ENCODE measurements at regions not wholly inside any gene's neighbourhood (a gene's known extent, or its start where the extent isn't known, plus 50 kb on each side); places are given as distances from the start of the nearest gene placed in this dataset.
"Not testable (repeated sequence)": the region's sequence is repeated elsewhere in the genome, so short reads cannot be mapped to it uniquely, and the experiment has no call there.

DNA sequence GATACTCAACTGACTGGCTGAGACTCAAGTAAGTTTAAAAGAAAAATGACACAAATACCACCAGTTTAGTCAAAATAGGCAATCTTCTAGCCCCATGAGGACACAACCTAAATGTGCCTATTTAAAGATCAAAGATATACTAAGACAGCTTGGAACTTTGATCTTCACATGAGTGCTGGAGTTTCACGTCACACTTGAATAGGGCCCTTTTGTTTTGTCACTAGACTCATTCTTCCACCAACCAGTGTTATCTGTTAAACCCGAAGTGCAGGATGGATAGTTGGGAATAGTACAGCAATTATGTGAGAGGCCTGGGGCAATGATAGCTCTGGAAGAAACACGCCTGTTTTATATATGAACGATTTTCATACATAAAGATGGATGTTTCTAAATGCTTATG, 792.8 kb upstream of the NUDT12 start:
- DNase-seq (ENCODE audit: low read depth in 1 of 2, low spot score in 1 of 2), result no peak
- in situ Hi-C loops (cut with HindIII; ENCODE audit: low pct_unique_long_range_greater_than_20kb, low sequenced_read_pairs), result no loop called here

DNA sequence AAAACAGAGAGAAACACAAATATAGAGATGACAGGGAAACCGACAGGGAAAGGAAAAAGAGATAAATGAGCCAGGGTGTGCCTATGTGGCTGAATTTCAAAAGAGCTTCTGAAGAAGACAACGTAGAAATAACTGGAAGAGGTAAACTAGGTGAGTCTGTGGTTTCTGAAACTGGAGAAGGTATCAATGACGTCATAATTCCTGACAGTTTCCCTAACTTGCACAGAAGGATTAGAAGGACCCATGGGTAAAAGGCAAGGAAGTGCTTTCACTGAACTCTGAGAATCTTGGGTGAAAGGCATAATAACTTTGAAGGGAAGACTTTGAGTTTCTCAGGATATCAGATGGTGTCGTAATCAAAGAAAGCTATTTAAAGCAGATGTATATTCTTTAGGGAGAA, 790.8 kb upstream of the NUDT12 start:
- in situ Hi-C loops (cut with HindIII; ENCODE audit: low pct_unique_long_range_greater_than_20kb, low sequenced_read_pairs), result no loop called here
- peak in 1 of 2 experiments; percentile 6 for DNase-seq (ENCODE audit: low read depth in 1 of 2, low spot score in 1 of 2)
- TF ChIP-seq JUND (IDR thresholded peaks at IDR 0.05; ENCODE audit: low read depth), result no peak

More for the DNA sequence above, 792.8 kb upstream of the NUDT12 start:
- no peak for TF ChIP-seq JUND (IDR thresholded peaks at IDR 0.05; ENCODE audit: low read depth)

DNA sequence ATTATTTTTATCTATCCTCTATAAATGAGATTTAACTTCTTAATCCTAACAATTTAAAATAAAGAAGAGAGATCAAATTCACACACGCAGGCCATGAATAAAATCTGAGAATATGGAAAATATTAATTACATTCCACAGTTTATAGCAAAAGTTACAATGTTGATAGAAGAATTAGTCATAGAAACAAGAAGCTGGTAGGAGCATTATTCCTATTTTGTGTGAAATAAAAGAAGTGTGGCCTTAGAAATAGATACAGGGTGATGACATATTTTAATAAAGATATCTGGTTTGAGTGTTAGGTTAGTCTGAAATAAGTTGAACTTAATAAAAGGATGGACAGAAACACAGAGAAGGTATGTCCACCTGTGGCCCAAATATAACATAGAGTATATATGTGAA, 790.4 kb upstream of the NUDT12 start:
- TF ChIP-seq JUND (IDR thresholded peaks at IDR 0.05; ENCODE audit: low read depth), result no peak
- in situ Hi-C loops (cut with HindIII; ENCODE audit: low pct_unique_long_range_greater_than_20kb, low sequenced_read_pairs), result no loop called here
- DNase-seq (ENCODE audit: low read depth in 1 of 2, low spot score in 1 of 2), result no peak

DNA sequence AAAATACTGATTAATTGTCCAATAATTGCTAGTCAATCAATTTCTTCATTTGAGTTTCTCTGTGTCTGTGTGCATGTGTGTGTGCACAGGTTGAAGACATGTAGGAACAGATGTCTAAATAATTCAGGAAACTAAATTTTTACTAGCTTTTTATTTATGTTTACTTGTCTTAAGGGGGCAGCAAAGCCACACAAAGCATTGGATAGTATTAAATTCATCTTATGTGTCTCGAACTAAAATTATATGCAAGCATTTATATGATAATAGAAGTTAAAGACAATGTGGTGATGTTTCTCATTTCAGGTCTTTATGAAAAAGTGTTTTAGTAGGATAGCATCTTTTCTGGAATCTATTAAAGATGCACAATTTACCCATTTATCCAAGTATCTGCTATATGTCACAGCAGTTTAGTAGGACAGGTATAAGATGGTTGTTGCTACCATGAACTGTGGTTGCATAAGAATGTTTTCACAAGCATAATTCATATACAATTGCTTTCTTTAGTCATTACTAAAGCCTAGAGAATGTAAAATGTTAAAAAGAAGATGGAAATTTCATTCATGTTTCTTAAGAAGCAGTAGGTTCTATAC, 784.6 kb upstream of the NUDT12 start:
- in situ Hi-C loops (cut with HindIII; ENCODE audit: low pct_unique_long_range_greater_than_20kb, low sequenced_read_pairs), result no loop called here
- peak in 1 of 2 experiments; percentile 48 for DNase-seq (ENCODE audit: low read depth in 1 of 2, low spot score in 1 of 2)
- no peak for TF ChIP-seq JUND (IDR thresholded peaks at IDR 0.05; ENCODE audit: low read depth)

DNA sequence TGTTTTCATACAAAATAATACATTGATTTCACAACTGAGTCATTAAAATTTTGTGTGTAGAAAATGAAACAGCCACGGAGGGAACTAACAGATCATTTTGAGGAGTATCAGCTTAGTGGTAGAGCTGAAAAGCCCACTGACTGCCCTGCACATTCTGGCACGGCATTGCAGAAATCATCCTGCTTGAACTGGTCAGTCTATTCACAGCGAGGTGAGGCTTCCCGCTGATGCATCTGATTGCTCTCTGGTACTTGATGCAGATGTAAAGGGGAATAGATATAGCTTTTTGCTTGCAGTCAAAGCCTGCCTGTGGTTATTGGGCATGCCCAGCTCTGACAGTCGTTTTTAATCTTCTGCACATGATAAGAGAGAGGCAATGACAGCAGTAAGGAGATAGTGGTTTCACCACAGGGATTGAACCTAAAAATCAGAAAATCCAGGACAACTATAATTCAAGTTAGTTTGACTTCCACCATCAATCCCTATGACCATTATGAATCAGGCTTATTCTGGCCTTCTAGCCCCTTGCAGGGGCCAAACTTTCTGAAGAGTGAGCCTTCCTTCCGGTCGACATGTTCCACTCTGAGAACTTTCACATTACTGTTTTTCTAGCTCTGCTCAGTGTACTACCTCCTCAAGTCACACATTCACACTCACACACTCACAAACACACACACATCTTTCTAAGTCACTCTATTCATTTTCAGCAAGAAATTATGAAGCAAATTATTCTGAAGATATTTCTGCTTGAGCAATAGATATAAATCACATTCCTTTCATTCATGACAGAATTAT, 782.8 kb upstream of the NUDT12 start:
- no peak for TF ChIP-seq JUND (IDR thresholded peaks at IDR 0.05; ENCODE audit: low read depth)
- no peak for DNase-seq (ENCODE audit: low read depth in 1 of 2, low spot score in 1 of 2)
- in situ Hi-C loops (cut with HindIII; ENCODE audit: low pct_unique_long_range_greater_than_20kb, low sequenced_read_pairs), result no loop called here

DNA sequence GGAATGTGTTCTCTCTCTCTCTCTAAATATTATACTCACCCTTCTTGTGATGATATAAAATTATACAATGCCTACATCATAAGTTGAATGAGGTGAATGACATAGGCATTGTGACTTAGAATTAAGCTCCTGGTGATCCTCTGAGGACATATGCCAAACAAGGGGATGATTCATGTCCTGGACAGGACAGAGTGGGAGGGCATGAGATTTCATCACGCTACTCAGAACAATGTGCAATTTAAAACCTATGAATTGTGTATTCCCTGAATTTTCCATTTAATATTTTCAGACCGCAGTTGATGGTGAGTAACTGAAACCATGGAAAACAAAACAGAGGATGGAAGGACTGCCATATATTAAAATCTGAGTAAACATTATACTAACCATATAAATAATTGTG, 782.2 kb upstream of the NUDT12 start:
- DNase-seq (ENCODE audit: low read depth in 1 of 2, low spot score in 1 of 2), result no peak
- in situ Hi-C loops (cut with HindIII; ENCODE audit: low pct_unique_long_range_greater_than_20kb, low sequenced_read_pairs), result no loop called here
- no peak for TF ChIP-seq JUND (IDR thresholded peaks at IDR 0.05; ENCODE audit: low read depth)

DNA sequence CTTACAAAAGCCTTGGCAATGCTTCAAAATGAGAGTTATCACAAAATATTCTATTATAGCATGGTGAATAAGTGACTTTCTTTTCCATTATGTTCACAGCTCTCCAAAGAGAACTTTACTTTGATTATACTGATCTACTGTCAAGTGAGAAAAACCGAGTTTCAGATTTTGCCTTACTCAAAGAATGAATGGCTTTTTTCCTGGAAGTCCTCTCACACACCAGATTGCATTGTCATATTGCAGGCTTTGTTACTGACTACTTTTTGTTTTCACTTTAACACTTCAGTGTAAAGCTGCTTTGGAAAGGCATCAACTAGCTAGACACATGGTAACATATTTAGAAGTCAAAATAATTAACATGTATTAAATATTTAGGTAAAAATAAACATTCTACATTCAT, 765.2 kb upstream of the NUDT12 start:
- DNase-seq (ENCODE audit: low read depth in 1 of 2, low spot score in 1 of 2), result no peak
- no peak for TF ChIP-seq JUND (IDR thresholded peaks at IDR 0.05; ENCODE audit: low read depth)
- in situ Hi-C loops (cut with HindIII; ENCODE audit: low pct_unique_long_range_greater_than_20kb, low sequenced_read_pairs), result no loop called here

GRCh38 chr5:104326966-104327365, 764.4 kb upstream of the NUDT12 start:
- in situ Hi-C loops (cut with HindIII; ENCODE audit: low pct_unique_long_range_greater_than_20kb, low sequenced_read_pairs), result no loop called here
- TF ChIP-seq JUND (IDR thresholded peaks at IDR 0.05; ENCODE audit: low read depth), result no peak
- DNase-seq (ENCODE audit: low read depth in 1 of 2, low spot score in 1 of 2), result no peak

DNA sequence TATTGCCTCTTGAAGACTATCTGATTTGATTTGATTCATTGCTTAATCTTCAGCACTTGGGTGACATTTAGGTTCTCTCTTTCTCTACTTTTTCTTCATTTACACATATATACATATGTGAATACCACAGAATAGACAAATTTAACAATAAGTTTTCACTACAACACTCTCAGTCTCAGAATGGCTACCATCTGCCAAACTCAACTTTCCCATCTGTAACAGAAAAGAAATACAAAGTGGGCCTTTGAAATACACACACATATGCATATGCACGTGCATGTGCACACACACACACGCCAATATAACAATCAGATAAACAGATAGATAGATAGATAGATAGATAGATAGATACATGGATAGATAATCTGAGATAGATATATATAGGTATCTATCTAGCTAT, 762.8 kb upstream of the NUDT12 start:
- TF ChIP-seq JUND (IDR thresholded peaks at IDR 0.05; ENCODE audit: low read depth), result no peak
- in situ Hi-C loops (cut with HindIII; ENCODE audit: low pct_unique_long_range_greater_than_20kb, low sequenced_read_pairs), result no loop called here
- DNase-seq (ENCODE audit: low read depth in 1 of 2, low spot score in 1 of 2), result no peak

GRCh38 chr5:104316676-104317075, 754.1 kb upstream of the NUDT12 start:
- in situ Hi-C loops (cut with HindIII; ENCODE audit: low pct_unique_long_range_greater_than_20kb, low sequenced_read_pairs), result not testable (repeated sequence)

DNA sequence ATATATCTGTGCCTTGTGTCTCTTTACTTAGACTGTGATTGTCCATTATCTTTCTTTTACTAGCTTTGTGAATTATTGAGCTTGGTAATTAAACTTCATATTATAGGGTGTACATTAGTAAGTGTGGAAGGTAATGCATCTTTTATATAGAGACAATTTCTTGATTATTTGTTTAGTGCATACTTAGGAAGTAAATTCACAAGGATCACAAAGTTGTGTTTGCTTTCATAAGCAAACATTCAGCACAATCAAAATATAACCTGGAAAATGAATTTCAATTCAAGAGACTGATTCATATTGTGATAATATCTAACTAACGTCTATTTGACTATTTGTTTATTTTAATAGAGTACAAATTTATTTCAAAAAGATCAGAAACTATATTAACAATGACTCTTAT, 749.9 kb upstream of the NUDT12 start:
- TF ChIP-seq JUND (IDR thresholded peaks at IDR 0.05; ENCODE audit: low read depth), result no peak
- in situ Hi-C loops (cut with HindIII; ENCODE audit: low pct_unique_long_range_greater_than_20kb, low sequenced_read_pairs), result no loop called here
- DNase-seq (ENCODE audit: low read depth in 1 of 2, low spot score in 1 of 2), result no peak

More at GRCh38 chr5:104316676-104317075, 754.1 kb upstream of the NUDT12 start:
- DNase-seq (ENCODE audit: low read depth in 1 of 2, low spot score in 1 of 2), result peak in 1 of 2 experiments; percentile 12

DNA sequence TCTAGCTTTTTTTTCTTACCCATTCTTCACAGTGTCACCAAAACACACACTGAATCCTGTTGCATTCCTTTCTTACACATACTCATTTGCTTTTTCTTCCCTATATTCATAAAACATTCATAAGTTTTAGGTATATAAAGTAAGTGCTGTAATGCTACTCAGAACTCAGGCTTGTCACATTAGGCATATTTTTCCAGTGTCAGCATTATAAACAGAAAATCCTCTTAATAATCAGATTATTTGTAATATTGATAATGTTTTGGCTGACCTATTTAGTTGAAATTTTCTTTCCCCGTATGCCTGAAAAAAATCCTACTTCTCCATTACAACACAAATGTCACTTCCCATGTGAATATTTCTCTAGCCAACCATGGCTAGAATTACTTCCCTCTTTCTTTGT, 743.0 kb upstream of the NUDT12 start:
- no peak for DNase-seq (ENCODE audit: low read depth in 1 of 2, low spot score in 1 of 2)
- in situ Hi-C loops (cut with HindIII; ENCODE audit: low pct_unique_long_range_greater_than_20kb, low sequenced_read_pairs), result no loop called here
- TF ChIP-seq JUND (IDR thresholded peaks at IDR 0.05; ENCODE audit: low read depth), result no peak

DNA sequence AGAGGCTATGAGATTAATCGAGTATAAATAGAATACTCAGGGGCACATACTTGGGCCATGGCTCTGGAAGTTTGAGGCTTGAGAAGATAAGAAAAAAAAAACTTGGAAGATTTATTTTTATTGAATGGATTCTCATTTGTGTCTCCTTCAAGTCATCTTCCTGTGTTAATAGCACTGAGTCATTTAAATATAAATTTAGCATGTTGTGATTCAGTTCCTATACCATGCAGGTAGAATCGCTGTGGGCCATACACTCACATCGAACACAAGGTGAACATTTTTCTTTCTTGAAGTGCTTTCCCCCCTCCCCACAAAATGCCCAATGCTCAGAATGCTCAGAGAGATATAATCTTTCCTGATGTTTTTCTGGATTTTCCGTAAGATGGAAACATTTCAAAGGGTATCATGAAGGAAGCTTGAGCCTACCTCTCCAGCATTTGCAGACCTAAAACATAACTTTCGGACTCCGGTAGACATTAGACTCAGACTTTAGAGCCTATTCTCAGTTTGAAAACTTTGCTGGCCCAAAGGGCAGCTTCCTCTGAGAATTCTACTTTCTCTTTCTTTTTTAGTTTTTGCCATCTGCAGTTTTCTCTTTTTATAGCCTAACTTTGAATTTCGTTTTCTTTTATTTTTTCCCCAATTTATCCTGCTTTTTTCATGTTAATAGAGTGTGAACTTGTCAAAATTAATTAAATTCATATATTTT, 737.6 kb upstream of the NUDT12 start:
- DNase-seq (ENCODE audit: low read depth in 1 of 2, low spot score in 1 of 2), result no peak
- in situ Hi-C loops (cut with HindIII; ENCODE audit: low pct_unique_long_range_greater_than_20kb, low sequenced_read_pairs), result no loop called here
- no peak for TF ChIP-seq JUND (IDR thresholded peaks at IDR 0.05; ENCODE audit: low read depth)
